ENCODE measurements at regions not wholly inside any gene's neighbourhood (a gene's known extent, or its start where the extent isn't known, plus 50 kb on each side); places are given as distances from the start of the nearest gene placed in this dataset.

DNA sequence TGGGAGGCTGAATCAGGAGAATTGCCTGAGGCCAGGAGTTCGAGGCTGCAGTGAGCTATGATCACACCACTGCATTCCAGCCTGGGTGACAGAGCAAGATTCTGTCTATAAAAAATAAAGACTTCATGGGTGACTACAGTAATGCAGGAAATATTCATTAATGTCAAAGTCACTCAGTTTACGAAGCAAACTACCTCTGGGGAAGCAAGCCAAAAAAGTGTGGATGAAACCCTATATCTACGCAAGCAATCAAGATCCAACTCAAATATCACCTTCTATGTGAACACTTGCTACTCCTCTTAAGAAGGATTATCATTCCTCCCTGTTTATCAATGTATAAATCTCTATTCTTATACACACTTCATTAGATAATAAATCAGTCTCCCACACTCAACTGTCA is 434.8 kb downstream of the SETD4 start:
- TF ChIP-seq, protein P1, sequence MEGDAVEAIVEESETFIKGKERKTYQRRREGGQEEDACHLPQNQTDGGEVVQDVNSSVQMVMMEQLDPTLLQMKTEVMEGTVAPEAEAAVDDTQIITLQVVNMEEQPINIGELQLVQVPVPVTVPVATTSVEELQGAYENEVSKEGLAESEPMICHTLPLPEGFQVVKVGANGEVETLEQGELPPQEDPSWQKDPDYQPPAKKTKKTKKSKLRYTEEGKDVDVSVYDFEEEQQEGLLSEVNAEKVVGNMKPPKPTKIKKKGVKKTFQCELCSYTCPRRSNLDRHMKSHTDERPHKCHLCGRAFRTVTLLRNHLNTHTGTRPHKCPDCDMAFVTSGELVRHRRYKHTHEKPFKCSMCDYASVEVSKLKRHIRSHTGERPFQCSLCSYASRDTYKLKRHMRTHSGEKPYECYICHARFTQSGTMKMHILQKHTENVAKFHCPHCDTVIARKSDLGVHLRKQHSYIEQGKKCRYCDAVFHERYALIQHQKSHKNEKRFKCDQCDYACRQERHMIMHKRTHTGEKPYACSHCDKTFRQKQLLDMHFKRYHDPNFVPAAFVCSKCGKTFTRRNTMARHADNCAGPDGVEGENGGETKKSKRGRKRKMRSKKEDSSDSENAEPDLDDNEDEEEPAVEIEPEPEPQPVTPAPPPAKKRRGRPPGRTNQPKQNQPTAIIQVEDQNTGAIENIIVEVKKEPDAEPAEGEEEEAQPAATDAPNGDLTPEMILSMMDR (IDR thresholded peaks at IDR 0.05) = no peak
- TF ChIP-seq CHD2 (IDR thresholded peaks at IDR 0.05; ENCODE audit: low read length, partially characterized antibody) (no peak), RFX5 (IDR thresholded peaks at IDR 0.05) (no peak), NPAS2 (CRISPR knock-in tag; IDR thresholded peaks at IDR 0.05; ENCODE audit: borderline replicate concordance) (no peak), REST (IDR thresholded peaks at IDR 0.05) (no peak), POLR2A (IDR thresholded peaks at IDR 0.05; ENCODE audit: low read length) (no peak), CEBPB (IDR thresholded peaks at IDR 0.05) (no peak), KDM1A (IDR thresholded peaks at IDR 0.05; ENCODE audit: low read depth) (no peak)
- TF ChIP-seq, protein P2, sequence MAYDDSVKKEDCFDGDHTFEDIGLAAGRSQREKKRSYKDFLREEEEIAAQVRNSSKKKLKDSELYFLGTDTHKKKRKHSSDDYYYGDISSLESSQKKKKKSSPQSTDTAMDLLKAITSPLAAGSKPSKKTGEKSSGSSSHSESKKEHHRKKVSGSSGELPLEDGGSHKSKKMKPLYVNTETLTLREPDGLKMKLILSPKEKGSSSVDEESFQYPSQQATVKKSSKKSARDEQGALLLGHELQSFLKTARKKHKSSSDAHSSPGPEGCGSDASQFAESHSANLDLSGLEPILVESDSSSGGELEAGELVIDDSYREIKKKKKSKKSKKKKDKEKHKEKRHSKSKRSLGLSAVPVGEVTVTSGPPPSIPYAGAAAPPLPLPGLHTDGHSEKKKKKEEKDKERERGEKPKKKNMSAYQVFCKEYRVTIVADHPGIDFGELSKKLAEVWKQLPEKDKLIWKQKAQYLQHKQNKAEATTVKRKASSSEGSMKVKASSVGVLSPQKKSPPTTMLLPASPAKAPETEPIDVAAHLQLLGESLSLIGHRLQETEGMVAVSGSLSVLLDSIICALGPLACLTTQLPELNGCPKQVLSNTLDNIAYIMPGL (CRISPR knock-in tag; IDR thresholded peaks at IDR 0.05; ENCODE audit: borderline replicate concordance) = no peak

Data from A549 (cell line).